ENCODE measurements at regions not wholly inside any gene's neighbourhood (a gene's known extent, or its start where the extent isn't known, plus 50 kb on each side); places are given as distances from the start of the nearest gene placed in this dataset.
"Not testable (repeated sequence)": the region's sequence is repeated elsewhere in the genome, so short reads cannot be mapped to it uniquely, and the experiment has no call there.

DNA sequence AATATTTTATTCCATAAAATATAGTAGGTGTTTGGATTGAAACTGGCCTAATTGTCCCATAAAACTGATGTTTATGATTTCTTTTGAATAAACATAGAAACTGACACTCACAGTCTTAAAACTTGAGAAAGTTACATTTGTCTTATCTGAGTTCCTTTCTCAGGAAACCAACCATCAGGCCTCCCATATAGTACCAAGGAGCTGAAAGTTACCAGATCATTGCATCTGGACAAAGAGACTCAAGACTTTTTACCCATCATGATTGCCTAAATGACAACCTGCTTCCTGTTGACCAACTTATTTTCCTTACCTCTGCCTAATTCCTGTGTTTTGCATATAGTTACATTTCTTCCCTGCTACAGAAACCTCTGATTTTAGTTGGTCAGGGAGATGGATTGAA, 137.0 kb upstream of the XPO1 start:
- Mint-ChIP-seq H3K36me3 (ENCODE audit: low read depth) (peaks cover 11% of the 10 kb centered on the region), H3K4me3 (no peak overlapping the region), H3K4me1 (ENCODE audit: low read depth) (peaks cover 17% of the 10 kb centered on the region), H3K27ac (no peak overlapping the region), H3K27me3 (ENCODE audit: low read depth) (no peaks in the 10 kb centered on the region), H3K9me3 (peaks cover 26% of the 10 kb centered on the region)

DNA sequence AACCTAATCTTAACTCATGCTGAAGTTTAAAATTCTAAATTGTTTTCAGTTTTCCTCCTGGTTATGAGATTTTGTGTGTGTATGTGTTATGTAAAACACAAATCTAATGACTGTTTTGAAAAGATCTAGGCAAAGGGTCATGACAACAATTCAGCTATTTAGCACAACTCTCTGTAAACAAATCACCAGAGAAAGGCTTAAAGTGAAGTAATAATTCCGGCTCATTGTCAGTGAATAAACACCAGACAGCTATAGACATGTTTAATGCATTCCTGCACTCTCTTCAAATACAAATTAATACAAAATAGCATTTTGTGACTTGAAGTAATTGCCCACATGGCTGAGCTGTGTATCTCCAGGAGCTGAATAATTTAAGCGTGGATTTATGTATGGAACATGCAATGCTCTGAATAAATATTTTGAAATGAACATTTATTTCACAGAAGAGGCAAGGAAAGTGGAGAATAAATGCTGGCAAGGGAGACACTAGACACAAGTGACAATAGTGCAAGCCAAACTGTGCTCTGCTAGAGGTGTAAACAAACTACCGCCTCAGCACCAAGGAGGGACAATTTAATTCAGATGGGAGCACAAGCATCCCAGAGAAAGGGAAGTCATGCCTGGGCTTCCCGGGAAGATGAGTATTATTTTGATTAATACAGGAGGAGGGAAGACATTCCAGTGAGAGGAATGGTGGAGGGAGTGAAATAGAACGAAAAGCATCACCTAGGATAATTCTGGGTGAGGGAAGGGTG, 133.6 kb upstream of the XPO1 start:
- peak overlapping the region; percentile 90 for H3K27ac Mint-ChIP-seq
- H3K9me3 Mint-ChIP-seq: peaks cover 23% of the 10 kb centered on the region
- H3K4me3 Mint-ChIP-seq: no peak overlapping the region
- peaks cover 18% of the 10 kb centered on the region for H3K4me1 Mint-ChIP-seq (ENCODE audit: low read depth)
- peaks cover 11% of the 10 kb centered on the region for H3K36me3 Mint-ChIP-seq (ENCODE audit: low read depth)
- no peaks in the 10 kb centered on the region for H3K27me3 Mint-ChIP-seq (ENCODE audit: low read depth)

DNA sequence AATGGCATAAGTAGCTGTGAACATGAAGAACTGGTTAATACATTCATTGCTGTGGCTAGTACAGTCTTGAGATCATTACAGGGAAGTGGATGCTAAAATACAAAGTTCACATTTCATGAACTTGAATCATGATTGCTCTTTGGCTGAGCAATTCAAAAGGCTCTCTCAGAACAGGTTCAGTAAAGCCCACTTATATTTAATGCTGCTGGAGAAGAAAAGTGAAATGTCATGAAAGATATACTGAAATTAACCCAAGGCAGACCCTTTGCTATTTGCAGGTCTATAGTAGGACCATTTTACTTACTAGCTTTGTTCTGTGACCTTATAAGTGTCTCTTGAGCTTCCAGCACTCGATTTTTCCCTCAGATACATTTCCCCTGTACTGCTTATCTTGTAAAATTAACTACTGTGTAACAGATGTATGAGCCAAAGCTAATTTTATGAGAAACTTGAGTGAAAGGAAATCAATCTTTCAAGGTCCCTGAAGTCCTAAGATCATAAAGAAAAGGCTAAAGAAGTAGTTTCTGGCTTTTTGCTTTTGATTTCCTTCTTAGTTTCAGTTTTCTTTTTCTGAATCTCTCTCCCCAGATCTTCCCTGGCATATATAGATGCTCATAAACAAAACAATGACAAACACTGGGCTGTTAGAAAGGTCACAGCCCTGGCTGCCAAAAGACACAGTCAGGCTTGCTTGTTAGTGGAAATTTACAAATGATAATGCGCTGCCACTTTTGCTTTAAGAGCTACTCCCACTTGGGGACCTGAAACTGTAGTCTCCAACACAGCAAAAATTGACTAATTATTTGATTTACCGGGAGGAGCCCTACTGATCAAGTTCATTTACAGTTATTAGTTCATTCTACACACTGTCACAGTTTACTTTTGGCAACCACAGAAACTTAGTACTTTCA, 132.7 kb upstream of the XPO1 start:
- peak overlapping the region; percentile 90 for H3K27ac Mint-ChIP-seq
- H3K36me3 Mint-ChIP-seq (ENCODE audit: low read depth): peaks cover 11% of the 10 kb centered on the region
- peaks cover 17% of the 10 kb centered on the region for H3K9me3 Mint-ChIP-seq
- H3K27me3 Mint-ChIP-seq (ENCODE audit: low read depth): no peaks in the 10 kb centered on the region
- H3K4me3 Mint-ChIP-seq: peak overlapping the region; percentile 78
- H3K4me1 Mint-ChIP-seq (ENCODE audit: low read depth): peaks cover 18% of the 10 kb centered on the region

DNA sequence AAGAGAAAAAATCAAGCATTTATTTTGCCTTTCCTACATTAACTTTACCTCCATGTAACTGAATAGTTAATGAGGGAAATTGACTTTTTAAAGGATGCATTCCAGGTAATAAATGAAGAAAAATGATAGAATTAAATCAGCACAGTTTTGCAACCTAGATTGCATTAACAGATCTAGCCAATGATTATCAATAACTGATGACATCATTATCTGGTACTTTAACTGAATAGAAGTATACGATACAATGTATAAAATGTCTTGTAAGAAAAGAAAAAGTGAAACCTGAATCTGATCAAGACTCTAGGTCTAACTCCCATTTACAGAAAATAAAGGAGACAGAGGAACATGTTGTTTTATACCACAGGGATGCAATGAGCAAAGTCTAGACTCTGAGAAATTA, 126.0 kb upstream of the XPO1 start:
- no peaks in the 10 kb centered on the region for H3K9me3 Mint-ChIP-seq
- no peaks in the 10 kb centered on the region for H3K36me3 Mint-ChIP-seq (ENCODE audit: low read depth)
- H3K27me3 Mint-ChIP-seq (ENCODE audit: low read depth): peaks cover 7% of the 10 kb centered on the region
- no peak overlapping the region for H3K27ac Mint-ChIP-seq
- H3K4me3 Mint-ChIP-seq: no peak overlapping the region
- peaks cover 4% of the 10 kb centered on the region for H3K4me1 Mint-ChIP-seq (ENCODE audit: low read depth)

DNA sequence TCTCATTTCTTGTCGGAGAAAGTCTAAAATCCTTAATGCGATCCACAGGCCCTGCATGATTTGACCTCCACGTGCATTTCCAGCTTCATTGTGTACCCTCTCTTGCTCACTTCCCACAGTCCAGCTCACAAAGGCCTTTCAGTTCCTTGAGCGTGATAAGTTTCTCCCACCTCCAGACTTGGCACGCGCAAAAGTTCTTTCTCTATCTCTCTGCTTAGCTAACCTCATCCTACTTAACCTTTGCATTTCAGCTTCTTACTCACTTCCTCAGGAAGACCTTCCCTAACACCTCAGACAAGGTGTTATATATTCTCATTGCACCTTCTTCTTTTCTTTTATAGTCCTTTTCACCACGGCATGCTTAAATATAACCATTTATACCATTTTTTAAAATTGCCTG, 124.8 kb upstream of the XPO1 start:
- Mint-ChIP-seq H3K4me3 (no peak overlapping the region), H3K9me3 (no peaks in the 10 kb centered on the region), H3K4me1 (ENCODE audit: low read depth) (peaks cover 6% of the 10 kb centered on the region), H3K27ac (no peak overlapping the region), H3K27me3 (ENCODE audit: low read depth) (peaks cover 7% of the 10 kb centered on the region), H3K36me3 (ENCODE audit: low read depth) (no peaks in the 10 kb centered on the region)

DNA sequence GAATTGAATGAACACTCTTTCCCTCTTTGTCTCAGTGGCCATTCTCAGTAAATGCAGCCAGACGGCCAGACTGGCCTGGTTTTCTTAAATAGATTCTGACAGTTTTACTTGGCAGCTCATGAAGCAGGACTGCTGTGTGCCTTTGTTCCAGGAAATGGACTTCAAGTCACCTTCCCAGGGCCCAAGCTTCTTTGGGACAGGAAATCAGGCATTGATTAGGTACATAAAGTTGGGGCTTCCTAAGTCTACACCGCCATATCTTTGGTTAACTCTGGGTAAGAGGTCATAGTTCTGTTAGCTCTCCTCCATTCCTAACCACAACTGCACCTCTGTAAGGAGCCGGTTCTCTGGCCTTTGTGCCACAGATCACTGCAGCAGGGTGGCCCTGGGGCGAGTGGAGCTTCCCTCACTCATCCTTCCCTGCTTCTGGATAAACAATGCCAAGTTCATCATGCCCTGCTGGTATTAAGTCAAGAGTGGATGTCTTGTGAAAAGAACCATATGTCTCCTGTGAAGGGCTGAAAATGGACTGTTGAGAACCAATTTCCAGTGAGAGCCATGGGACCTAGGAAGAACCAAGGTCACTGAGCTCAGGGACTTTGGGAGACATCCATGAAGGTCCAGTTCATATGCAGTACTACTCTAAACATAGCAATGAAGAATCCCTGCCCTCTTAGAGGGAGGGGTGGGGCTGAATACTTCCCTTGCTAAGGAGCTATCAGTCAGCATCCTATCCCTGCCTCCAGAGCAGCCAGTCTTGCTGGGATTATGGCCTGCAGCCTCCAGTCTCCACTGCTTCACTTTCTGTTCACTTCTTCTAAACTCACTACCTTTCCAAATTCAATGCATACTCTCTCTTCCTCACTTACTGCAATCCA, 122.6 kb upstream of the XPO1 start:
- Mint-ChIP-seq H3K4me1 (ENCODE audit: low read depth) (peaks cover 6% of the 10 kb centered on the region), H3K4me3 (no peak overlapping the region), H3K27ac (no peak overlapping the region), H3K9me3 (no peaks in the 10 kb centered on the region), H3K36me3 (ENCODE audit: low read depth) (no peaks in the 10 kb centered on the region), H3K27me3 (ENCODE audit: low read depth) (peaks cover 7% of the 10 kb centered on the region)

DNA sequence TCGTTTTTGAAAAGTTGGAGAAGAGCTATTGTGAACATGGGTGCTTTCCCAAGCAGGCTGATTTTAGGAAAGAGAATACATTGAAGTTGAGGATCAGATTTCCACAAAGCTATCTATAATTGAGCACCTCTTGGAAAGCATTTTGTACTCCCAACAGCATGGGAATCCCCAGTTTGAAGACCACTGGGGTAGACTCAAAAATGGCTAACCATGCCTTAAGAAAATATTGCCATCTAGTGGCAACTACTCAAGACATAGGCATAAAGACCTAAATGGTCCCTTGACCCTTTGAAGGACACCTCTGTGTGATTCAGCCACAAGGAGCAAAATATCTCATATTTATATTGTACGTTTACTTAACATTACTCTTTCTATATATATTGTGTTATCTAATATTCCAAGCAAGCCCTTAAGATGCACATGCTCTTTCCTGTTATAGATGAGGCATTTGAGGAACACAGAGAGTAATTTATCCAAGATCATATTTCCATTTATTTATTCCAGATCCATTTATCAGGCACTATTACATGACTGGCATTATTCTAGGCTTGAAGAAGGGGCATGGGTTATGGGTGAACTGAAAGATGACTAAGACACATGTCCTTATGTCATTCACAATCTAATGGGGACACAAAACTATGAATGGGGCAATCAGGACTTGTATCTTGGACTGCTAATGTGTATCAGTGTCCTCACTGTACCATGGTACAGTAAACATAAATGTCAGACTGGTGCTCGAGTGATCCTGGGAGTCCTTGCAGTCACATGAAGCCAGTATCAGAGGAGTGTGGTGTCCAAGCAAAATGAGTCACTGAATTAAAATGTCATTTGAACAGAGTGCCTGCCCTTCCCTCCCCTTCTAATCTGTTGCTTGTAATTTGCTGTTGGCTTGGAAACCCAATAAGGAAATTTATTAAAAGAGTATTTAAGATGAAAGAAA, 121.0 kb upstream of the XPO1 start:
- Mint-ChIP-seq H3K9me3 (no peaks in the 10 kb centered on the region), H3K27me3 (ENCODE audit: low read depth) (peaks cover 3% of the 10 kb centered on the region), H3K4me1 (ENCODE audit: low read depth) (peaks cover 6% of the 10 kb centered on the region), H3K36me3 (ENCODE audit: low read depth) (no peaks in the 10 kb centered on the region), H3K4me3 (no peak overlapping the region), H3K27ac (no peak overlapping the region)

DNA sequence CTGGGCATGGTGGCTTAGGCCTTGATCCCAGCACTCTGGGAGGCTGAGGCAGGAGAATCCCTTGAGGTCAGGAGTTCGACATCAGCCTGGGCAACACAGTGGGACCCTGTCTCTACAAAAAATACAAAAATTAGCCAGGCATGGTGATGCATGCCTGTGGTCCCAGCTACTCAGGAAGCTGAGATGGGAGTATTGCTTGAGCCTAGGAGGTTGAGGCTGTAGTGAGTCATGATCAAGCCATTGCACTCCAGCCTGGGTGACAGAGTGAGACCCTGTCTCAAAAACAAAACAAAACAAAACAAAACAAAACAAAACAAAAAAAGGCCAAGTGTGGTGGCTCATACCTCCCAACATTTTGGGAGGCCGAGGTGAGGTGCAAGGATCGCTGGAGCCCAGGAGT, 111.8 kb upstream of the XPO1 start:
- not testable (repeated sequence) for H3K27me3 Mint-ChIP-seq (ENCODE audit: low read depth); H3K36me3 Mint-ChIP-seq (ENCODE audit: low read depth); H3K4me1 Mint-ChIP-seq (ENCODE audit: low read depth); H3K27ac Mint-ChIP-seq; H3K4me3 Mint-ChIP-seq
- H3K9me3 Mint-ChIP-seq: peaks cover 15% of the 10 kb centered on the region

DNA sequence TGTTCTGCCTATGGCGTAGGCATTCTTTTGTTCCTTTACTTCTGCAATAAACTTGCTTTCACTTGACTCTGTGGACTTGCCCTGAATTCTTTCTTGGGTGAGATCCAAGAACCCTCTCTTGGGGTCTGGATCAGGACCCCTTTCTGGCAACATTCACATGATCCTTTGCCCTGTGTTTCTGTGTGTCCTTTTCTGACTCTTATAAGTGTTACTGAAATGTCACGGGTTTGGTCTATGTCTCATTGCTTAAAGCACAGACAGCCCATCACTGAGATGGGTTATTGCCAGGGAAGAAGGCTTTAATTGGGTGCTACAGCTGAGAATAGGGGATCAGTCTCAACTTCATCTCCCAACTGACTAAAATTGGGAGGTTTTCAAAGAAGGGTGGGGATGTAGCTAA, 110.9 kb upstream of the XPO1 start:
- H3K4me3 Mint-ChIP-seq: no peak overlapping the region
- no peak overlapping the region for H3K27ac Mint-ChIP-seq
- H3K9me3 Mint-ChIP-seq: peaks cover 15% of the 10 kb centered on the region
- no peaks in the 10 kb centered on the region for H3K36me3 Mint-ChIP-seq (ENCODE audit: low read depth)
- H3K4me1 Mint-ChIP-seq (ENCODE audit: low read depth): peaks cover 2% of the 10 kb centered on the region
- H3K27me3 Mint-ChIP-seq (ENCODE audit: low read depth): no peaks in the 10 kb centered on the region

DNA sequence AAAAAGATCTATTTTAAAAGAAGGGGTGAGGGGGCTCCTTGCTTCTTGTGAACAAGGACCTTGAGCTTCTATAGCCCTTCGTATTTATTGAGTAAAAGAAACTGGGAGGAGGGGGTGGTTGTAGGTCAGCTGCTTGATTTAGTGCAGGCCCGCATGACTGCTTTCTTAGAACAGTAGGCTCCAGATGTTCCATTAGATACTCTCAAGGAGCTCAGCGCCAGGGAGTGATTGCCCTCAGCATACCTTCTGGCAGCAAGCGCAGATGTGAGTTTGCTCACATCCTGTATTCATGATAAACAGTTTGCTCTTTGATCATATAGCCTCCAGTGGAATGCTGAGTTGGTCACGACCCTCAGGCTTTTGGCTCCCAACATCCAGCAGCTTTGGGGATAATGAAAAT, 108.9 kb upstream of the XPO1 start:
- Mint-ChIP-seq H3K9me3 (peaks cover 15% of the 10 kb centered on the region), H3K27me3 (ENCODE audit: low read depth) (no peaks in the 10 kb centered on the region), H3K4me3 (no peak overlapping the region), H3K27ac (no peak overlapping the region), H3K36me3 (ENCODE audit: low read depth) (no peaks in the 10 kb centered on the region), H3K4me1 (ENCODE audit: low read depth) (peaks cover 2% of the 10 kb centered on the region)

DNA sequence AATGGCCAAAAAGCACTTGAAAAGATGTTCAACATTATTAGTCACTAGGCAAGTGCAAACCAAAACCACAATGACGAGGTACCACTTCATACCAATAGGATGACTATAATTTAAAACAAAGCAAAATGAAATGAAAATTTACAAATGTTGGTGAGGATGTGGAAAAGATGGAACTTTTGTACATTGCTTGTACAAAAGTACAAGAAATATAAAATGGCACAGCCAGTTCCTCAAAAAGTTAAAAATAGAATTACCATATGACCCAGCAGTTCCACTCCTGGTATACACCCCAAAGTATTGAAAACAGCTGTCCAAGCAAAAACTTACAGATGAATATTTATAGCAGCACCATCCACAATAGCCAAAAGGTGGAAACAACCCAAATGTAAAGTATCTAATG, 107.8 kb upstream of the XPO1 start:
- no peaks in the 10 kb centered on the region for H3K27me3 Mint-ChIP-seq (ENCODE audit: low read depth)
- no peak overlapping the region for H3K27ac Mint-ChIP-seq
- peaks cover 2% of the 10 kb centered on the region for H3K4me1 Mint-ChIP-seq (ENCODE audit: low read depth)
- no peak overlapping the region for H3K4me3 Mint-ChIP-seq
- H3K9me3 Mint-ChIP-seq: peaks cover 10% of the 10 kb centered on the region
- no peaks in the 10 kb centered on the region for H3K36me3 Mint-ChIP-seq (ENCODE audit: low read depth)

DNA sequence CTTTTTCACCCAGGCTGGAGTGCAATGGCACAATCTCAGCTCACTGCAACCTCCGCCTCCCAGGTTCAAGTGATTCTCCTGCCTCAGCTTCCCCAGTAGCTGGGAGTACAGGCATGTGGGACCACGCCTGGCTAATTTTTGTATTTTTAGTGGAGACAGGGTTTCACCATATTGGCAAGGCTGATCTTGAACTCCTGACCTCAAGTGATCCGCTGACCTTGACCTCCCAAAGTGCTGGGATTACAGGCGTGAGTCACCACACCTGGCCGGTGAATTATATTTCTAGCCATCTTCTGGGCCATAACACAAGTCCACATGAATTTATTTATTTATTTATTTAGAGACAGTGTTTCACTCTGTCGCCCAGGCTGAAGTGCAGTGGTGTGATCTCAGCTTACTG, 105.0 kb upstream of the XPO1 start:
- not testable (repeated sequence) for H3K27me3 Mint-ChIP-seq (ENCODE audit: low read depth); H3K36me3 Mint-ChIP-seq (ENCODE audit: low read depth); H3K4me3 Mint-ChIP-seq; H3K27ac Mint-ChIP-seq; H3K4me1 Mint-ChIP-seq (ENCODE audit: low read depth); H3K9me3 Mint-ChIP-seq

DNA sequence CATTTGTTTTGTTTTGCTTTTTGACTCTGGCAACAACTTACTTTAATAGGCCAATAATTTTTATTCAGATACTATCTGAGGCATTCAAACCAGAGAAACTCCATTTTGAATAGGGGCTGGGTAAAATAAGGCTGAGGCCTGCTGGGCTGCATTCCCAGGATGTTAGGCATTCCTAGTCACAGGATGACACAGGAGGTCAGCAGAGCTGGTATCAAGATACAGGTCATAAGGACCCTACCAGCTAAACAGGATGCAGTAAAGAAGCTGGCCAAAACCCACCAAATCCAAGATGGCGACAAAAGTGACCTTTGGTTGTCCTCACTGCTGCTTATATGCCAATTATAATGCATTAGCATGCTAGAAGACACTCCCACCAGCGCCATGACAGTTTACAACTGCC, 102.2 kb upstream of the XPO1 start:
- Mint-ChIP-seq H3K4me1 (ENCODE audit: low read depth) (no peaks in the 10 kb centered on the region), H3K36me3 (ENCODE audit: low read depth) (no peaks in the 10 kb centered on the region), H3K27me3 (ENCODE audit: low read depth) (no peaks in the 10 kb centered on the region), H3K9me3 (no peaks in the 10 kb centered on the region), H3K4me3 (no peak overlapping the region), H3K27ac (no peak overlapping the region)

DNA sequence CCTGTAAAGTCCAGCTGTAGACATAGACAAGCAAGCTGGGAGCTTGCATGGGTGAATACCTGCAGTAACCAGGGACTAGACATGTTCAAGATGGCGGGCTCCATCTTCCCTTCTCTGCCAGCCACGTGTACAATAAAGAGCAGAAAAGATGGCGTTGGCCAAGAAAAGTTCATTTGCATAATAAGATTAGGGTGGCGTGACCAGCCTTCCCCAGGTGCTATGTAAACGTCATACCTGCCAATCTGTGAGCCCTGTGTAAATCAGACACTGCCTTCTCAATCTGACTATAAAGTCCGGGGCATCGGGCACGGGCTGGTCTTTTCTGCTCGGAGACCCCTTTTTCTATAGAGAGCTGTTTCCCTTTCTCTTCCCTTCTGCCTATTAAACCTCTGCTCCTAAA, 101.6 kb upstream of the XPO1 start:
- Mint-ChIP-seq H3K27me3 (ENCODE audit: low read depth) (no peaks in the 10 kb centered on the region), H3K9me3 (no peaks in the 10 kb centered on the region), H3K36me3 (ENCODE audit: low read depth) (no peaks in the 10 kb centered on the region), H3K27ac (no peak overlapping the region), H3K4me3 (no peak overlapping the region), H3K4me1 (ENCODE audit: low read depth) (no peaks in the 10 kb centered on the region)
